GM13977 (cell line): ENCODE measurements at regions not wholly inside any gene's neighbourhood (a gene's known extent, or its start where the extent isn't known, plus 50 kb on each side); places are given as distances from the start of the nearest gene placed in this dataset.

Source experiments
- DNase-seq: peaks from one replicate; pipeline ENCODE4 v3.0.0; 2012; ENCODE audit warnings: low spot score
- CTCF ChIP-seq: IDR thresholded peaks from 2 replicates; pipeline ENCODE4 v1.5.1; 2012; ENCODE audit warnings: mild to moderate bottlenecking, control low read depth; ENCODE audit not compliant: insufficient read depth; ENCODE audit errors: extremely low read depth, missing control alignments
- in situ Hi-C: fragments of 300-500 bp; cut with MboI; formaldehyde crosslinking; loops from one replicate; pipeline ENCODE4 v1.12.0; 2022; ENCODE audit warnings: low sequenced_read_pairs, low pct_unique_long_range_greater_than_20kb, mixed read lengths, inconsistent platforms; ENCODE audit not compliant: unreplicated experiment

GRCh38 chr7:10913457-10913856 lies 60.2 kb upstream of the PHF14 start:
- TF ChIP-seq CTCF = no peak
- in situ Hi-C loops = no loop called here
- DNase-seq = no peak

DNA sequence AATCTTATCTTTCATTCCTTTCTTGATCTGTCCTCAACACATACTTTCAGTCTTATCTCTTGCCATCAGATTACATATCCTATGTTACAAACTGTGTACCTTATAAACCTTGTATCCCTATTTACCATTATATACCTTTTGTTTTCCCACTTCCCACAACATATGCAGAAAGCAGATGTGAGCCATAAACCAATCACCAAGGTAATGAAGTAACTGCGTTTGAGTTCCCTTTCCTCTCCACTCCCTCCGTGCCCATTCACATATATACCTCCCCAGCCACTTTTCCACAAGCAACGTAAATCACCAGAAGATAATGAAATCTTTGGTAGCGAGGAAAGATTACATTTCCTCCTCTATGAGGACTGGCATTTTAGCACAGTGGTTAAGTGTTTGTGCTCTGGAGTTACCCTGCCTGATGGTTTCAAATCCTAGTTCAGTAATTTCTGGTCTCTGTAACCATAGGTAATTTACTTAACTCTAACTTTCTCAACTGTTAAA lies 55.5 kb upstream of the PHF14 start:
- TF ChIP-seq CTCF = no peak
- in situ Hi-C loops = no loop called here
- DNase-seq = no peak

DNA sequence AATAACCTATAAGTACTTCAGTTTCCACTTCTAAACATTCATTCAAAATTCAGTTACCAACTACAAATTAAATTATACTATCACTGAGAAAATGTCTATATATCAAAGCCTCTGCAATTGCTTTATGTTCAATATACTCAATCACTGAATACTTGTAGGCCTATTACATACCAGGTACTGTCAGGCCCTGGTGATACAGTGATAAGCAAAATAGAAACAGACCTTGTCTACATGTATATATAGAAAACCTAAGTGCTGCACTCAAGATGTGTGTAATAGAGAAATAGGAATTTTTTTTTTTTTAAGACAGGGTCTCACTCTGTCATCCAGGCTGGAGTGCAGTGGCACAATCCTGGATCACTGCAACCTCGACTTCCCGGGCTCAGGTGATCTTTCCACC lies 53.7 kb upstream of the PHF14 start:
- in situ Hi-C loops = no loop called here
- TF ChIP-seq CTCF = no peak
- DNase-seq = no peak
